Activated naive CD8-positive, alpha-beta T cell treated with anti-CD3 and anti-CD28 coated beads for 36 hours (primary cell): ENCODE measurements at regions not wholly inside any gene's neighbourhood (a gene's known extent, or its start where the extent isn't known, plus 50 kb on each side); places are given as distances from the start of the nearest gene placed in this dataset.

Experiments used
- DNase-seq: peaks from one replicate; pipeline ENCODE4 v3.0.0; 2021
- H3K27ac Mint-ChIP-seq: one replicate; pipeline ENCODE4 v1.8.0; 2022; ENCODE audit warnings: mild to moderate bottlenecking, moderate library complexity, mixed read lengths
- H3K27me3 Mint-ChIP-seq: one replicate; pipeline ENCODE4 v1.8.0; 2022; ENCODE audit warnings: mild to moderate bottlenecking, mixed read lengths
- H3K36me3 Mint-ChIP-seq: one replicate; pipeline ENCODE4 v1.8.0; 2021; ENCODE audit warnings: mild to moderate bottlenecking, mixed read lengths
- H3K4me1 Mint-ChIP-seq: one replicate; pipeline ENCODE4 v1.8.0; 2021; ENCODE audit warnings: mixed read lengths
- H3K4me3 Mint-ChIP-seq: one replicate; pipeline ENCODE4 v1.8.0; 2022; ENCODE audit warnings: mild to moderate bottlenecking, moderate library complexity, mixed read lengths
- H3K9me3 Mint-ChIP-seq: one replicate; pipeline ENCODE4 v1.8.0; 2022; ENCODE audit warnings: mixed read lengths

- Mint-ChIP-seq H3K4me3 (no peak overlapping the region), H3K27ac (no peak overlapping the region), H3K36me3 (no peaks in the 10 kb centered on the region), H3K4me1 (no peaks in the 10 kb centered on the region), H3K27me3 (peaks cover 2% of the 10 kb centered on the region), H3K9me3 (no peaks in the 10 kb centered on the region)
- no peak for DNase-seq
These were observed 265.0 kb downstream of the OPA1 start for GRCh38 chr3:193857996-193858395.

GRCh38 chr3:193859195-193859594 lies 266.2 kb downstream of the OPA1 start:
- H3K4me3 Mint-ChIP-seq = no peak overlapping the region
- no peaks in the 10 kb centered on the region for H3K9me3 Mint-ChIP-seq
- no peaks in the 10 kb centered on the region for H3K4me1 Mint-ChIP-seq
- DNase-seq = no peak
- H3K36me3 Mint-ChIP-seq = no peaks in the 10 kb centered on the region
- no peak overlapping the region for H3K27ac Mint-ChIP-seq
- H3K27me3 Mint-ChIP-seq = no peaks in the 10 kb centered on the region

- H3K36me3 Mint-ChIP-seq = no peaks in the 10 kb centered on the region
- H3K4me3 Mint-ChIP-seq = no peak overlapping the region
- DNase-seq = no peak
- H3K4me1 Mint-ChIP-seq = no peaks in the 10 kb centered on the region
- no peaks in the 10 kb centered on the region for H3K27me3 Mint-ChIP-seq
- H3K27ac Mint-ChIP-seq = no peak overlapping the region
- H3K9me3 Mint-ChIP-seq = no peaks in the 10 kb centered on the region
These were observed 268.0 kb downstream of the OPA1 start for GRCh38 chr3:193861012-193861411.

DNA sequence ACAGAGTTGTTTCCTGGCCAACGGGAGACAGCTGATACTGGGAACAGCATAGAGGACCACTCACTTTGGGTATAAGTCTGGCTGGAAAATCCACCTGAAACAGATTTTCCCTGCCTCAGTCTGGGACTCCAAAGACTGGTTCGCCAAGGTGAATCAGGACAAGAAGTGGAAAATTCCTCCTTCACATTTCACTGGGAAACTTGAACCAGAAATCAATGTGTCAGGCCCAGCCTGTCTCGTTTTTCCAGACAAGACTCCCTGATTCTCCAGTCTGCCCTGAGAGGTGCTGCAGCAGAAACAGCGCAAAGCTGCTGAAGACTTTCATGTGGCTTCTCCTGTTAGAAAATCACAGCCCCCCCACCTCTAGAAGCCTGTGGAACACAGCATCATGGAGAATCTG lies 269.8 kb downstream of the OPA1 start:
- Mint-ChIP-seq H3K27ac (no peak overlapping the region), H3K4me3 (no peak overlapping the region), H3K9me3 (no peaks in the 10 kb centered on the region), H3K4me1 (no peaks in the 10 kb centered on the region), H3K36me3 (no peaks in the 10 kb centered on the region), H3K27me3 (no peaks in the 10 kb centered on the region)
- no peak for DNase-seq

GRCh38 chr3:193863657-193864357 lies 270.8 kb downstream of the OPA1 start:
- H3K36me3 Mint-ChIP-seq = no peaks in the 10 kb centered on the region
- no peak overlapping the region for H3K27ac Mint-ChIP-seq
- no peaks in the 10 kb centered on the region for H3K4me1 Mint-ChIP-seq
- H3K9me3 Mint-ChIP-seq = no peaks in the 10 kb centered on the region
- no peak for DNase-seq
- no peaks in the 10 kb centered on the region for H3K27me3 Mint-ChIP-seq
- H3K4me3 Mint-ChIP-seq = no peak overlapping the region

DNA sequence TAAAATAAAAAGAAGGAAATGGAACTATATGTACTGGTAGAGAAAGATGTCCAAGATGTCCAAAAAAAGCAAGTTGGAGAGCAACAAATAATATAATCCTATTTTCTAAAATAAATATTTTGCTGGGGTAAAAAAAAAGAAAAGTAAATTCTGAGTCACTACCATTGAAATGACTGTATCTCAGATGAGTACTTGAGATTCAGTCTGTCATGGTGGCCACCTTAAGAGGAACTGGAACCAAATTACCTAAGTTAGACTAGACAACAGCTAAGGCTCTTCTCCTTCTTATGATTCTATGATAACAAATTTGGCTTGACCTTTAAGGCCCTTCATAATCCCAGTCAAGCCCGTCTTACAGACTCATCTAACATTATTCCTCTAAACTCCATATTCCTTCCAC lies 270.6 kb upstream of the HES1 start:
- H3K4me1 Mint-ChIP-seq = peaks cover 5% of the 10 kb centered on the region
- no peak overlapping the region for H3K27ac Mint-ChIP-seq
- H3K4me3 Mint-ChIP-seq = no peak overlapping the region
- DNase-seq = no peak
- H3K36me3 Mint-ChIP-seq = no peaks in the 10 kb centered on the region
- H3K9me3 Mint-ChIP-seq = no peaks in the 10 kb centered on the region
- H3K27me3 Mint-ChIP-seq = peaks cover 13% of the 10 kb centered on the region

GRCh38 chr3:193865896-193866480 lies 270.0 kb upstream of the HES1 start:
- no peaks in the 10 kb centered on the region for H3K9me3 Mint-ChIP-seq
- DNase-seq = no peak
- no peak overlapping the region for H3K4me3 Mint-ChIP-seq
- H3K27me3 Mint-ChIP-seq = peaks cover 19% of the 10 kb centered on the region
- peaks cover 5% of the 10 kb centered on the region for H3K4me1 Mint-ChIP-seq
- no peaks in the 10 kb centered on the region for H3K36me3 Mint-ChIP-seq
- H3K27ac Mint-ChIP-seq = no peak overlapping the region

- H3K36me3 Mint-ChIP-seq = no peaks in the 10 kb centered on the region
- H3K27me3 Mint-ChIP-seq = peaks cover 25% of the 10 kb centered on the region
- no peak overlapping the region for H3K4me3 Mint-ChIP-seq
These were observed 267.4 kb upstream of the HES1 start for GRCh38 chr3:193868590-193868989.

DNA sequence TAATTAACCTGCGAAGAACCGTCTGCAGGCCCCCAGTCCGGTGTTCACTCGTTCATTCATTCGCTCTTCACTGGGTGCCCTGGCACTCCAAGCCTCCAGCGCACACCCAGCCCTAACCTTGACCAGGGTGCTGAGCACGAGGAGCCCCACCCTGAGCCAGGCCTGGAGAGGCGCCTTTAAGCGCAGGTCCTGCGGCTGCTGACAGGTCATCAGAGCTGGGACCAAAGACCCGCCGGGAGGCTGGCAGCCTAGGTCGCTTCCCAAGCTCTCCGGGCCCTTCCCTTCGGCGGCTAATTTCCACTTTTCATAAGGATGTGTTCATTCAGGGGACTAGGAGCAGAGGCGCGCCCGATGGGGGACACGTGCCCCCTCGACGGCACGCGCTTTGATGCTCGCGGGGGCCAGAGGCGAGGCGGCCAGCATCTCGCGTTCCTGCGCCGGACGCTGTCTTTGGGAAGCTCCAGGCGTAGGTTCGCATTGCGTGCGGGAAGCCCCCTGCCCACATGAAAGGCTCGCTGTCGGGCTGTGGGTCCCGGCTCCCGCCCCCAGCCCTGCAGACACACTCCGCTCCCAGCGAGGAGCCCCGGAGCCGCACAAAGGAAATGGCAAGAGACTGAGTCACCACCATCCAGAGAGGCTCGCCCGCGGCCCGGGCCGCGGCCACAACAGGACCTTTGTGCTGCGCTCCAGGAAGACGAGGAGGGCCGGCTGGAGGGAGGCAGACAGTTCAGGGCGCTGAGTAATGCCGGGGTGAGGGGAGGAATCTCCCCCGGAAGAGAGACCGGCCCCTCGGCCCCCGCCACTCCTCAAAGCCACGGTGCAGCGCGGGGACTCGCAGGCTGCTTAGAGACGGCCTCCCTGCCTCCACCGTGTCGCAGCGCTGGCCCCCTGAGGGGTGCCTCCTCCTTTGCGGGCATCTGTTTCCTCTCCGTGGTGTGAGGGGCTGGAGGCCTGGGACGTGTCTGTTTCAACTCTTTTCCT lies 266.4 kb upstream of the HES1 start:
- H3K4me1 Mint-ChIP-seq = peaks cover 5% of the 10 kb centered on the region
- H3K27me3 Mint-ChIP-seq = peaks cover 25% of the 10 kb centered on the region
- no peaks in the 10 kb centered on the region for H3K36me3 Mint-ChIP-seq
- DNase-seq = peak; percentile 29
- H3K4me3 Mint-ChIP-seq = no peak overlapping the region
- no peak overlapping the region for H3K27ac Mint-ChIP-seq
- H3K9me3 Mint-ChIP-seq = no peaks in the 10 kb centered on the region

More at GRCh38 chr3:193868590-193868989, 267.4 kb upstream of the HES1 start:
- DNase-seq = no peak
- Mint-ChIP-seq H3K4me1 (peaks cover 5% of the 10 kb centered on the region), H3K9me3 (no peaks in the 10 kb centered on the region), H3K27ac (no peak overlapping the region)

GRCh38 chr3:193870376-193871219 lies 265.4 kb upstream of the HES1 start:
- H3K4me1 Mint-ChIP-seq = peaks cover 5% of the 10 kb centered on the region
- no peak for DNase-seq
- no peak overlapping the region for H3K4me3 Mint-ChIP-seq
- no peaks in the 10 kb centered on the region for H3K36me3 Mint-ChIP-seq
- H3K9me3 Mint-ChIP-seq = no peaks in the 10 kb centered on the region
- H3K27ac Mint-ChIP-seq = no peak overlapping the region
- H3K27me3 Mint-ChIP-seq = peaks cover 25% of the 10 kb centered on the region

DNA sequence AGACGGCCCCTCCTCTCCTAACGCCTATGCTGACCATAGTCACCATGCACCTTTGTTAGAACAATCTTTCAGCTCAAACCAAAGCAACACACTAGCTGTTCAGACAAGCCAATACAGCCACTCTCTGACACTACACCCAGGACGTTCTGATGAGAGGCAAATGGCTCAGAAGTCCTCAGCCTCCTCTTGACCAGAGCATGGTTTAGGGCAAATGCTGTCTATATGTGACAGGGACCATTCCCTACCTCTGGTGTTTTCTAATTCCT lies 264.8 kb upstream of the HES1 start:
- Mint-ChIP-seq H3K4me3 (no peak overlapping the region), H3K27ac (no peak overlapping the region), H3K4me1 (peaks cover 5% of the 10 kb centered on the region), H3K36me3 (no peaks in the 10 kb centered on the region), H3K27me3 (peaks cover 25% of the 10 kb centered on the region), H3K9me3 (no peaks in the 10 kb centered on the region)
- DNase-seq = no peak

- H3K9me3 Mint-ChIP-seq = no peaks in the 10 kb centered on the region
- H3K4me3 Mint-ChIP-seq = no peak overlapping the region
- peaks cover 5% of the 10 kb centered on the region for H3K4me1 Mint-ChIP-seq
- no peak for DNase-seq
- no peak overlapping the region for H3K27ac Mint-ChIP-seq
- peaks cover 25% of the 10 kb centered on the region for H3K27me3 Mint-ChIP-seq
- H3K36me3 Mint-ChIP-seq = no peaks in the 10 kb centered on the region
These were observed 263.6 kb upstream of the HES1 start for GRCh38 chr3:193872265-193872753.

DNA sequence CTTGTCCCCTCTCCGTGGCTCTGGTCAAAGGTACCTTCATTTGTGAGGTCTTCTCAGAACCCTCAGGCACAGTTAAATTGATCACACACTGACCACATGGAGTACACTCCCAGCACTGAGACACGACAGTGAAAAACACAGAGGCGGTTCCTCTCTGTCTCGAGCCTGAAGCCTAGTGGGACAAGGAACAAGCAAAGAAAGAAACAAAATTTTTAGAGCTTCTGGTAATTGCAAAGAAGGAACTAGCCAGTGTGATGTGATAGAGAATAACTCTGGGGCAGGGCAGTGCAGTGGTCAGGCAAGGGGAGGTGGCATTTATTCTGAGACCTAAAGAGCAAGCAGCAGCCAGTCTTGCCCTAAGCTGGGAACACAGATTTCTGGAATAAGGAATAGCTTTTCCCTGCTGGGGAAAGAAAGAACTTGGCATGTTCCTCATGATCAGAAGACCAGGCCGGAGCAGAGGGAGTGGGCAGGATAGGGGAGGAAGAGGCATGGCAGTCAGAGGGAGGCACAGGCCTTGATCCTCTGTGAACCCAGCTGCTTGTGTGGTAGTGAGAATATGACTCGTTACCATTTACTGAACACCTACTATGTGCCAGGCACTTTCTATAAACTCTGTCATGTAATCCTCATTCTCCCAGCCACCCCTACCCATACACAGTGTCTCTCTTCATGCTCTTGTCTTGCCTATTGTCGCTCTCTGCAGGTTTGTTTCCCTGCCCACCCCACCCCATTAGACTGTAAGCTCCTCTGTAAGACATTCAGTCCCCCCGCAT lies 262.3 kb upstream of the HES1 start:
- Mint-ChIP-seq H3K27ac (no peak overlapping the region), H3K36me3 (no peaks in the 10 kb centered on the region), H3K9me3 (no peaks in the 10 kb centered on the region), H3K4me1 (peaks cover 5% of the 10 kb centered on the region), H3K4me3 (no peak overlapping the region), H3K27me3 (peaks cover 25% of the 10 kb centered on the region)
- no peak for DNase-seq

DNA sequence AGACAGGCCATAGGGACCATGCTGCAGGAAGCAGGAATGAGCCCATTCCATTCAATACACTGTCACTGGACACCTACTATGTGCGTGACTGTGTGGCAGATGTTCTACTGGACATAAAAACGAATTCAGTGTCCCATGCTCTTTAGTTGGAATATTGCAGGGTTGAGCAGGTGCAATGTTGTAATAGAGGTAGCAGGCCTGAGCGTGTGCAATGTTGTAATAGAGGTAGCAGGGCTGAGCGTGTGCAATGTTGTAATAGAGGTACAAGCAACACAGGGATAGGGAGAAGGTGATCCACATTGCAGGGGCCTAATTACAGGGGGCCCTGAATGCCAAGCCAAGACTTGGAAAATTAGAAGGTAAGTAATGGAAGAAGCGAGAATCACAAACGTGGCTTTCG lies 261.4 kb upstream of the HES1 start:
- peaks cover 9% of the 10 kb centered on the region for H3K4me1 Mint-ChIP-seq
- no peaks in the 10 kb centered on the region for H3K36me3 Mint-ChIP-seq
- H3K27ac Mint-ChIP-seq = no peak overlapping the region
- no peaks in the 10 kb centered on the region for H3K9me3 Mint-ChIP-seq
- peaks cover 20% of the 10 kb centered on the region for H3K27me3 Mint-ChIP-seq
- H3K4me3 Mint-ChIP-seq = no peak overlapping the region
- no peak for DNase-seq
